HUES48 (cell line): ENCODE measurements at regions not wholly inside any gene's neighbourhood (a gene's known extent, or its start where the extent isn't known, plus 50 kb on each side); places are given as distances from the start of the nearest gene placed in this dataset.
"Not testable (repeated sequence)": the region's sequence is repeated elsewhere in the genome, so short reads cannot be mapped to it uniquely, and the experiment has no call there.

ENCODE experiments used
- H3K27ac ChIP-seq: one replicate; pipeline ENCODE4 v1.7.0; 2013; ENCODE audit warnings: low read depth, low read length, inconsistent platforms
- H3K27me3 ChIP-seq: 2 replicates; pipeline ENCODE4 v1.6.1; 2013; ENCODE audit warnings: mild to moderate bottlenecking, low read length; ENCODE audit not compliant: control insufficient read depth, insufficient read depth
- H3K36me3 ChIP-seq: 2 replicates; pipeline ENCODE4 v1.6.1; 2013; ENCODE audit warnings: low read length; ENCODE audit not compliant: control insufficient read depth, insufficient read depth
- H3K4me1 ChIP-seq: 2 replicates; pipeline ENCODE4 v1.6.1; 2013; ENCODE audit warnings: mild to moderate bottlenecking, low read length; ENCODE audit not compliant: control insufficient read depth, insufficient read depth
- H3K4me3 ChIP-seq: 2 replicates; pipeline ENCODE4 v1.5.1; 2013; ENCODE audit warnings: mild to moderate bottlenecking, low read depth, low read length
- H3K9ac ChIP-seq: 2 replicates; pipeline ENCODE4 v1.6.1; 2013; ENCODE audit warnings: mild to moderate bottlenecking, low read depth, low read length, moderate library complexity
- H3K9me3 ChIP-seq: 2 replicates; pipeline ENCODE4 v1.6.1; 2013; ENCODE audit warnings: low read length; ENCODE audit not compliant: control insufficient read depth, insufficient read depth

DNA sequence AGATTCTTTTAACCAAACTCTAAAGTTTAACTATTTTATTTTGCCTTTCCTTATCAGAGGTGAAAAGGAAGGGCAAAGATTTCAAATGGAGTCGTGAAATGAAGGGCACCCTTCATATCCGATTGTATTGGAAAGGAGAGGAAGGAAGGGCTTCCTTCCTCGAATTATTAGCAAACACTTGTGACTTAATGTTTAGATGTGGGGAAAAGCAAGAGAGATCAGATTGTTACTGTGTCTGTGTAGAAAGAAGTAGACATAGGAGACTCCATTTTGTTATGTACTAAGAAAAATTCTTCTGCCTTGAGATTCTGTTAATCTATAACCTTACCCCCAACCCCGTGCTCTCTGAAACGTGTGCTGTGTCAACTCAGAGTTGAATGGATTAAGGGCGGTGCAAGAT is 291.5 kb downstream of the ABCC12 start:
- peak overlapping the region; percentile 76 for H3K27ac ChIP-seq
- not testable (repeated sequence) for H3K9ac ChIP-seq

GRCh38 chr16:47861999-47862398 is 293.8 kb downstream of the ABCC12 start:
- Histone ChIP-seq H3K9ac (no peak overlapping the region), H3K27me3 (no peaks in the 10 kb centered on the region), H3K4me1 (peaks cover 26% of the 10 kb centered on the region), H3K36me3 (no peaks in the 10 kb centered on the region), H3K9me3 (no peaks in the 10 kb centered on the region), H3K4me3 (no peak overlapping the region), H3K27ac (no peak overlapping the region)

More for the DNA sequence above, 291.5 kb downstream of the ABCC12 start:
- peaks cover 26% of the 10 kb centered on the region for H3K4me1 ChIP-seq
- H3K4me3 ChIP-seq, H3K36me3 ChIP-seq, H3K27me3 ChIP-seq, H3K9me3 ChIP-seq: not testable (repeated sequence)

DNA sequence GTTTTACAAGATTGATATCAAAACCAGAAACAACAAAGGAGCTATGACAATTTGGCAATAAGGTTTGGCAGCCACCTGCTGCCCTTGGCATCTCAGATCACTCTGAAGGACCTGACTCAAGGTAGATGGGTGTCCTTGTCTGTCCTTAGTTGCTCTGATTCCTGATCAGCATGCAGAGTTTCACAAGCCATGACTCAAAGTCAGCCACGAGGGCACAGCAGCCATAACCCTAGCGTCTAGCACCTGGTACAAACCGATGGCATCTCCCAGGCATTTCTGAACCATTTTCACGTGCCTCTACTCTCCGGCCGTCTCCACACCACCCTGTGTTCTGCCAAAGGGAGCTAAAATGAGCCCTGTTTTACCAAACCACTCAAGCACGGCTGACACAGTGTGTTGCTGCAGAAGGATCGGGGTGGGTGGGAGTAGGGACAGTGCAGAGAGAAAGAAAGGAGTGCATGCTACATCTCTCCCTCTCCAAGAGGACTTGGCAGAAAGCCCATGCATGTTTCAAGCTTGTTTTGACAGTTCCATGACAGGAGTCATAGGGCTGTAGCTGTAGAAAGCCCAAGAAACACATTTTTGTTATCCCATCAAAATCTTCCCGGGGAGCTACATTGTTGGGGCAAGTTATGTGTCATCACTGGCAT is 297.3 kb downstream of the ABCC12 start:
- Histone ChIP-seq H3K9ac (no peak overlapping the region), H3K36me3 (no peaks in the 10 kb centered on the region), H3K9me3 (no peaks in the 10 kb centered on the region), H3K27me3 (no peaks in the 10 kb centered on the region), H3K27ac (no peak overlapping the region), H3K4me1 (no peaks in the 10 kb centered on the region), H3K4me3 (no peak overlapping the region)

- Histone ChIP-seq H3K36me3 (no peaks in the 10 kb centered on the region), H3K27me3 (no peaks in the 10 kb centered on the region), H3K4me1 (no peaks in the 10 kb centered on the region), H3K9ac (no peak overlapping the region), H3K9me3 (no peaks in the 10 kb centered on the region), H3K4me3 (no peak overlapping the region), H3K27ac (no peak overlapping the region)
Measured at GRCh38 chr16:47855431-47855830, 300.4 kb downstream of the ABCC12 start.

GRCh38 chr16:47854737-47855136 is 301.1 kb downstream of the ABCC12 start:
- H3K9ac ChIP-seq = no peak overlapping the region
- H3K36me3 ChIP-seq = no peaks in the 10 kb centered on the region
- H3K4me3 ChIP-seq = no peak overlapping the region
- H3K27ac ChIP-seq = no peak overlapping the region
- H3K4me1 ChIP-seq = no peaks in the 10 kb centered on the region
- no peaks in the 10 kb centered on the region for H3K9me3 ChIP-seq
- H3K27me3 ChIP-seq = peaks cover 2% of the 10 kb centered on the region

DNA sequence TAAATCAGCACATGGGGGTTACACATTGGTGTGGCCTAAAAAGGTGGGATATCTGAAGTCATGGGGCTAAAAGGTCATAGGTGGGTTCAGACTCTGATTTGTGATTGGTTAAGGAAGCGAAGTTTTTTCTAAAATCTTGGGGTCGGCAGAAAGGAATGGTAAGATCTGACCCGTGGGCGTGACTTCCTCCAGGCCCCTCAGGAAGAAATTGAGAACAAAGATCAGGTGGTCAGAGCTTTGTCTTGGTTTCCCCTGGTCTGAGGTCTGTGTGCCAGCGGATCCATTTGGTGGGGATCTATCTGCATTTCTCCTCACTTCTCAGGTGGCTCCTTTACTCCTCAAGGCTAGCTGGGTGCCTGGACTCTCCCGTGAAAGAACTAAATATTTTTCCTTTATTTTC is 302.8 kb downstream of the ABCC12 start:
- H3K27me3 ChIP-seq = peaks cover 5% of the 10 kb centered on the region
- no peaks in the 10 kb centered on the region for H3K9me3 ChIP-seq
- H3K4me1 ChIP-seq = peaks cover 12% of the 10 kb centered on the region
- H3K4me3 ChIP-seq = no peak overlapping the region
- no peak overlapping the region for H3K27ac ChIP-seq
- H3K36me3 ChIP-seq = no peaks in the 10 kb centered on the region
- no peak overlapping the region for H3K9ac ChIP-seq

GRCh38 chr16:47851146-47851545 is 304.6 kb downstream of the ABCC12 start:
- Histone ChIP-seq H3K4me1 (peaks cover 27% of the 10 kb centered on the region), H3K27me3 (peaks cover 8% of the 10 kb centered on the region), H3K9ac (no peak overlapping the region), H3K27ac (no peak overlapping the region), H3K9me3 (no peaks in the 10 kb centered on the region; the same call in 1 of the 2 replicates), H3K36me3 (no peaks in the 10 kb centered on the region), H3K4me3 (no peak overlapping the region)

DNA sequence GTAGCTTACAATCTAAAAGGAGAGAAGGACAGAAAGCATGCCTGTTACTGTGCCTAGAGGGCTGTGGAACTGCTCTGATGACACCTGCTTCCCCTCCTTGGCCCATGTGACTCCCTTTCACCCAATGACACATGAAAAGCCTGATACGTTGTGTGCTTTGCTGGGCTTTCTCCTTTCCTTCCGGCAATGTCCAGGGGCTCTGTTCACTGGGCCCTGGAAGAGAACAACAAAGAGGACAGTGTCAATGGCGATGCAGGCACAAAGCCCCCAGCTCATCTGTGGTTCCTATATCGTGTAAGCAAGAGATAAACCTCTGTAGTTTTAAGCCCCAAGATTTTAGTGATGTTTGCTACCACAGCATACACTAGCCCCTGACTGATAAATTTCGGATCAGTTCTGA is 306.1 kb downstream of the ABCC12 start:
- Histone ChIP-seq H3K27me3 (peaks cover 8% of the 10 kb centered on the region), H3K9me3 (no peaks in the 10 kb centered on the region; the same call in 1 of the 2 replicates), H3K27ac (no peak overlapping the region), H3K4me1 (peaks cover 27% of the 10 kb centered on the region), H3K4me3 (no peak overlapping the region), H3K36me3 (no peaks in the 10 kb centered on the region), H3K9ac (no peak overlapping the region)

GRCh38 chr16:47848421-47849109 is 307.2 kb downstream of the ABCC12 start:
- Histone ChIP-seq H3K27ac (peak overlapping the region; percentile 76), H3K36me3 (no peaks in the 10 kb centered on the region), H3K9me3 (no peaks in the 10 kb centered on the region; the same call in 1 of the 2 replicates), H3K4me3 (no peak overlapping the region), H3K27me3 (peaks cover 8% of the 10 kb centered on the region), H3K4me1 (peaks cover 27% of the 10 kb centered on the region), H3K9ac (no peak overlapping the region)

DNA sequence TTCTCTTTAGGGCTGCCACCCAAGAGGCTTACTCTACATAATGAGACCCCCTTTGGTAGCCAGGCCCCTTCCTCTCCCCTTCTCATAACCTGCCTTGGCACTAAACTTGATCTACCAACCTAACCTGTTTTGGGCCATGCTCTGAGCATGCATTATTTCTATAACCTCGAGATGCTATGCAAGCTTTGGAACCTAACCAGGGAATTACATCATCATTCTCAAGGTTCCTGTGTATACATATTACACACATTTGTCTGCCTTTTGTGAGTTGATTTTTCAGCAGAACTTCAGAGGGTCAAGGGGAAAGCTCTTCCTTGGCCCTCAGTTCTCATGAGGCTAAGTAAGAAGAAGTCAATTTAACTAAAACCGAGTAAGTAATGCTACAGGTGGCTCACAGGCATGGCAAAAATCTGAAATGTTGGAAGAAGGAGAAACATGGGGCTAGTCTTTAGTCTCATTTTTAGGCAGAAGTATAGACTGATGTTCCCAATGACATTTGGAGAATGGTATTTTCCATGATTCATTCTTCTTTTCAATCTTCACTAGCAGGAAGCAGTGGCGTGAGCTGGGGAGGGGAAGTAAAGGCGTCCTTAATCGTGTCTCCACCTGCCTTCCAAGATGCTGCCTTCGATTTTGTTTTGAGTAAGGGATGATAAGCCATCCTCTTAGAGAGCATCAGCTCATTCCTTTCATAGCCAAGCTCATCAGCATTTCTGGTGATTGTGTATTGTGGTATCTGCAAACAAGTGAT is 308.4 kb downstream of the ABCC12 start:
- H3K9me3 ChIP-seq = no peaks in the 10 kb centered on the region; the same call in 1 of the 2 replicates
- peaks cover 31% of the 10 kb centered on the region for H3K4me1 ChIP-seq
- peaks cover 8% of the 10 kb centered on the region for H3K27me3 ChIP-seq
- H3K4me3 ChIP-seq = no peak overlapping the region
- no peaks in the 10 kb centered on the region for H3K36me3 ChIP-seq
- H3K9ac ChIP-seq = no peak overlapping the region
- H3K27ac ChIP-seq = no peak overlapping the region

- Histone ChIP-seq H3K27ac (no peak overlapping the region), H3K36me3 (no peaks in the 10 kb centered on the region), H3K4me3 (no peak overlapping the region), H3K27me3 (no peaks in the 10 kb centered on the region), H3K4me1 (no peaks in the 10 kb centered on the region), H3K9ac (no peak overlapping the region), H3K9me3 (peaks cover 12% of the 10 kb centered on the region)
Measured at GRCh38 chr16:47834485-47835024, 321.2 kb downstream of the ABCC12 start.
